ENCODE measurements at regions not wholly inside any gene's neighbourhood (a gene's known extent, or its start where the extent isn't known, plus 50 kb on each side); places are given as distances from the start of the nearest gene placed in this dataset.

GRCh38 chr6:11324453-11325015 lies 92.1 kb upstream of the NEDD9 start (continued):
- TF ChIP-seq USF2 (IDR thresholded peaks at IDR 0.05; ENCODE audit: low read depth, low read length): no peak
- TF ChIP-seq USF2 (CRISPR knock-in tag; IDR thresholded peaks at IDR 0.05; ENCODE audit: borderline replicate concordance): peak; percentile 35; the same call in 1 of the 2 replicates
- TF ChIP-seq CHD4 (IDR thresholded peaks at IDR 0.05; ENCODE audit: borderline replicate concordance, low read length): no peak
- no peak for TF ChIP-seq CREM (IDR thresholded peaks at IDR 0.05)
- no peak for TF ChIP-seq CREM (CRISPR knock-in tag; IDR thresholded peaks at IDR 0.05)
- peak; percentile 5; the same call in 1 of the 2 replicates for TF ChIP-seq ZNF788 (CRISPR knock-in tag; IDR thresholded peaks at IDR 0.05; ENCODE audit: borderline replicate concordance)
- TF ChIP-seq XRCC5 (optimal IDR thresholded peaks at IDR 0.05; ENCODE audit: low read length): peak; percentile 8
- no peak for TF ChIP-seq PHF8 (CRISPR knock-in tag; IDR thresholded peaks at IDR 0.05)
- TF ChIP-seq NFE2 (CRISPR knock-in tag; IDR thresholded peaks at IDR 0.05): no peak

GRCh38 chr6:11323666-11324452 lies 91.4 kb upstream of the NEDD9 start:
- in situ Hi-C loops (cut with HindIII; ENCODE audit: extremely low pct_ligation_motif_present, low pct_unique_long_range_greater_than_20kb): no loop called here
- no TSS peak for BruUV-seq (replicated peaks)
- no peaks in the 10 kb centered on the region for H4K20me1 ChIP-seq (ENCODE audit: insufficient read depth, low read length)
- DNase-seq (ENCODE audit: low spot score) (peak; percentile 86), FAIRE-seq (peak; percentile 60), ATAC-seq (peak; percentile 96)
- CTCF ChIA-PET (ENCODE audit: low intra/inter-chr PET ratio, low total read pairs): no interaction called here
- H3K79me2 ChIP-seq (ENCODE audit: insufficient read depth, low read length): no peaks in the 10 kb centered on the region
- peaks cover 58% of the 10 kb centered on the region for H3K4me1 ChIP-seq (ENCODE audit: insufficient read depth, low read length)
- H3K4me2 ChIP-seq (ENCODE audit: low read depth, low read length): peak overlapping the region; percentile 18; the same call in 1 of the 2 replicates
- no peaks in the 10 kb centered on the region for H3K36me3 ChIP-seq (replicated peaks in 1 of 2; ENCODE audit: control insufficient read depth in 1 of 2, insufficient read depth in 2 of 2, low read length in 2 of 2)
- POLR2A ChIA-PET: interaction anchor here (0.9 to 1.5 kb wide), 3 partner anchors 25 to 44 kb away, joined by 3 to 4 read pairs (median 3); no protein-coding TSS in a partner anchor
- peak overlapping the region; percentile 25 for H3K9ac ChIP-seq (ENCODE audit: insufficient read depth, low read depth, low read length)
- H3K9me3 ChIP-seq (ENCODE audit: low read length): no peaks in the 10 kb centered on the region
- no peaks in the 10 kb centered on the region for H3K27me3 ChIP-seq (ENCODE audit: control insufficient read depth in 1 of 2, insufficient read depth in 2 of 2, low read length in 2 of 2)
- no peak overlapping the region for H3K4me3 ChIP-seq (replicated peaks in 1 of 3; ENCODE audit: insufficient read depth in 1 of 3, low read depth in 2 of 3, low read length in 3 of 3)
- intact Hi-C loops (cut with micrococcal nuclease; ENCODE audit: unreplicated experiment): loop anchor here (2.0 kb wide), 1 partner anchor 69 kb away; no protein-coding TSS in a partner anchor
- WGBS (ENCODE audit: low lambda C conversion rate): 74% methylated on average over 16 of the region's 16 CpGs
- peak overlapping the region; percentile 37 for H3K27ac ChIP-seq (ENCODE audit: extremely low read length, insufficient read depth, low read length)
- peak overlapping the region; percentile 35 for H2AFZ ChIP-seq (ENCODE audit: low read length)
- TF ChIP-seq ZFP90 (CRISPR knock-in tag; IDR thresholded peaks at IDR 0.05; ENCODE audit: borderline replicate concordance) (no peak; the same call in 1 of the 2 replicates), ATM (IDR thresholded peaks at IDR 0.05; ENCODE audit: borderline replicate concordance) (no peak), AHDC1 (CRISPR knock-in tag; IDR thresholded peaks at IDR 0.05; ENCODE audit: borderline replicate concordance) (peak; percentile 74; the same call in 1 of the 2 replicates)

Measured in HepG2 (cell line).